NCI-H82 treated with DMSO at 0.1 percent for 48 hours (cell line): ENCODE measurements at regions not wholly inside any gene's neighbourhood (a gene's known extent, or its start where the extent isn't known, plus 50 kb on each side); places are given as distances from the start of the nearest gene placed in this dataset.
"Not testable (repeated sequence)": the region's sequence is repeated elsewhere in the genome, so short reads cannot be mapped to it uniquely, and the experiment has no call there.

ENCODE experiments used
- DNase-seq: peaks from one replicate; lab custom pipeline; 2025; ENCODE audit not compliant: unreplicated experiment; lab: John Stamatoyannopoulos, UW

- not testable (repeated sequence) for DNase-seq
Observed at GRCh38 chr9:22508354-22508753, 61.7 kb downstream of the DMRTA1 start.

GRCh38 chr9:22508790-22509189 is 62.2 kb downstream of the DMRTA1 start:
- no peak for DNase-seq

GRCh38 chr9:22512495-22512894 is 65.9 kb downstream of the DMRTA1 start:
- peak; percentile 38 for DNase-seq

DNA sequence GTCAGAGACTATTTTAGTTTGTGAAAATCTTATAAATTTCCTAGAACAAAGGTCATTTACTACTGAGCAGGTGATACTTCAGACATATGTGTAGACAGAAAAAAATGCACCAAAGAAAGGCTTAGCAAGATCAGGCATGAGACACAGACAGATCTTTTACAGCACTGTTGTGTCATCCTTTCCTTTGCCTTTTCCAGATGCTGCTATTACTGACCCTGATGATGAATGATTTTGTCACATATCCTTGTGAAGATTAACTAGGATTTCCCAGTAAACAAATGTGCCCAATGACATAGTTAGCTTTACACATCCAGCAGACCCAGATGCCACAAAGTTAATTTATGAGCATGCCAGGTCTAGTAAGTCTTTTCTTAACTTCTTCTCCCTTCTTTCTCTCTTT is 68.2 kb downstream of the DMRTA1 start:
- DNase-seq, result peak; percentile 11

DNA sequence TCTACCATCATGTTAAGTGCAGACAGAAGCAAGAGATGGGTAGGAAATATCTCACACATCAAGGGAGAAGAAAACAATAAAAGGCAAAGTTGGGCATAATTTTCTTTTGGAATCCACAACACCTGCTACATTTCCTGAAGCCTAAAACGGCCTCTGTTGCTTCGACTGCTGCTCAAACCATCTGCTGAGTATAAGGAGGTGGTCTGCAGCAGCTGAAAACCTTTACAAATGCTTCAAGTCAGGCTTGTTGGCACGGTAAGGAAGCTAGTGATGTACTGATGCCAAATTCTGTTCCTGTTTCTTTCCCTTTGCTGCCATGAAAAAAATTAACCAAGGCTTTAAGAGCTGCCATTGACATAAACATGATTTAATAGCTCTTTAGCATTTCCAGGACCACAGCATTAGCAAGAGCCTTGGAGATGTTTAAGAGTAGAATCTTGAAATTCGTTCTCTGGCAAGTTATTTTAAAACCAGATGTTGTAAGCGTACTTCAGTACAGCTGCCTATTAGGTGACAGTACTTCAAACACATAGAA is 75.6 kb downstream of the DMRTA1 start:
- DNase-seq, result no peak

GRCh38 chr9:22528485-22528884 is 81.9 kb downstream of the DMRTA1 start:
- DNase-seq, result peak; percentile 10

DNA sequence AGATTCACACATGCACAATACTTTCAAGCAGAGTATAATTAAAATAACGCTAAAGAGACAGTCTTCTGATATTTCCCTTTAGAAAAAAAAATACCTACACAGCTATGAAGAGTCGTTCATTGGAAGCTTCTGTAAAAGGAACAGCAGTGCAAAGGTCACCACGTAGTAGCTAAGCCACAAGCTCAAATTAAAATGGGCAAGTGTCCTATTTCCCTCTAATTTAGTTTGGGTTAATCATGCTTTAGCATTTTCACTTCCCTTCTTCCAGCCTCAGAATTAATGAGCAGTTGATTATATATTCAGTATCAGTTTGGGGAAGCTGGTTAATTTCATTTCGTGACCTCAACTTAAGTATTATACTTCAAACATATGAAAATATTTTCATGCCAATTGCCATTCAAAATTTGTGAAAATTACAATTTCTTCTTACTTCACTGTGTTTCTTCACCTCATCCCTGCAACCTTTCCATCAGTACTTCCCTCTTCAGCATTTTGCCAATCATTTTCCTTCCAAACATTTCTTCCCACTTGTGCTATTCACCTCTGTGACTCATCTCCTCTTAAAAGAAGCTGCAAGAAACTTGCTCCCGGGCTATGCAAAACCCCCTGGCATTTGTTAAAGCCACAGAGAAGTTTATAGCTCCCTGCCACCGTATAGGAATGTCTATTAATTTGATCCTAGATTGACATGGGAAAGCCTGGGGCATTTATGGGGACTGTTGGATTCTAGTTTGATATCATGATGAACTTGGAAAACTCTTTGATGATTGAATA is 83.0 kb downstream of the DMRTA1 start:
- DNase-seq, result no peak

- no peak for DNase-seq
Observed at GRCh38 chr9:22535780-22536179, 89.2 kb downstream of the DMRTA1 start.

GRCh38 chr9:22537721-22538120 is 91.1 kb downstream of the DMRTA1 start:
- DNase-seq, result no peak

- no peak for DNase-seq
Observed at GRCh38 chr9:22548625-22549024, 102.0 kb downstream of the DMRTA1 start.

- no peak for DNase-seq
Observed at GRCh38 chr9:22574740-22575139, 128.1 kb downstream of the DMRTA1 start.

DNA sequence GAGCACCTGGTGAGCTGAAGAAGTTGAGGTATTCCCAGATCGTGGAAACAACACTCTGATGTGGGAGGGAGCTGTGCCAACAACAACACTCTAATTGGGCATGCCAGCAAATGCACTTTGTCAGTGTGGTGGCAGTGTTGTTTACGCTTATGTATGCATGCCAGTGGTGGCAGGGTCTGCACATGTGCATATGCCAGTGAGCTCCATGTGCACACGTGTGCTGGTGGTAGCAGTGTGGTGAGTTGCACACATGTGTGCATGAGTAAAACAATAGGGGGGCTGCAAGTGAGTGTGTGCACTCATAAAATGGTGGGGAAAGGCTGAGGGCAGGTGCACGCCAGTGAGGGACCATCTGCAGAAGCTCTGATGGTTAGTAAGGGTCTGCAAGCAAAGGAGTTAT is 134.2 kb downstream of the DMRTA1 start:
- no peak for DNase-seq

DNA sequence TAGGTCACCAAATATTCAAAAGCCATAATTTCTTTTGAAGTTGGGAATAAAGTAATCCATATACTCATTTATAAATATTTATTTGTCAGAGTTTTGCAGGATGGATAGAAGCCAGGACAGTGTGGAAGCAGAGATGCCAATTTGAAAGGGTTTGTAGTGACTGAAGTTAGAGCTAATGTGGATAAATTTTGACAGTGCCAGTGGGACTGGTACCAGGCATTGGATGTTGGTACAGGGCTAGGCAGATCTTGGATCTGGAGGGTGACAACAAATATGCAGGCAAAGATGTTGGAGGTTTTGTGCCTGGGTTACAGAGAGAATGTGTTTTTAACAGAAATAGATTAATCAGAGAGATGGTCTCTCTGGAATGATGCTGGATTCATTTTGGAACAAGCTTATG is 135.6 kb downstream of the DMRTA1 start:
- no peak for DNase-seq

- DNase-seq, result no peak
Observed at GRCh38 chr9:22588918-22589317, 142.3 kb downstream of the DMRTA1 start.

DNA sequence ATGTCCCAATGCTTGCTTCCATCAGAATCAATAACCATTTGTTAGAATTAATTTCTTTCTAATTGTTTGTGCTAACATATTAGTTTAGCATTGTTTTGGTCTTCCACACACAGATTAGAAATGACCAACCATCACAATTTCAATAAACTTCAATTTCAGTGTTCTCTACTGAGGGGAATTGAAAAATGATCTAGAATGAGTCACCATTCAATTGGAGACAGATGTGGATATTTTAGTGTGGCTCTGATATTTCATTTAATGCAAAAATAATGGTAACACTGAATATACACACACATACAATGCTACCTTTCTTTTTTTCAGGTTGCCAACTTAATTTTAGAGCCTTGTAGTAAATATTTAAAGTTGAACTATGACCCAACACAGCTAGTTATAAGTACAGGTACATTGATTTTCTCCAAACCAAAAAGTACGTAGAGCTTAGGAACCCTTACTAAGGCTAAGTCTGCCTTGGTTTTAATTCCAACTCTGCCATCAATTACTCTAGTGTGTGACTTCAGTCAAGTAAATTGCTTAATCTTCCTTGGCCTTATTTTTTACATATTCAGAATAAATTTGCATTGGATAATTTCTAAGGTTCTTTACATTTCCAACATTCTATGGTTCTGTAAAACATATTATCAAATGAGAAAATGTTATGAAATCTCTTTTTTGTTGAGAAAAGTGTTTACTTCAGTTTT is 143.9 kb downstream of the DMRTA1 start:
- DNase-seq, result no peak

GRCh38 chr9:22595805-22596204 is 149.2 kb downstream of the DMRTA1 start:
- DNase-seq, result no peak

DNA sequence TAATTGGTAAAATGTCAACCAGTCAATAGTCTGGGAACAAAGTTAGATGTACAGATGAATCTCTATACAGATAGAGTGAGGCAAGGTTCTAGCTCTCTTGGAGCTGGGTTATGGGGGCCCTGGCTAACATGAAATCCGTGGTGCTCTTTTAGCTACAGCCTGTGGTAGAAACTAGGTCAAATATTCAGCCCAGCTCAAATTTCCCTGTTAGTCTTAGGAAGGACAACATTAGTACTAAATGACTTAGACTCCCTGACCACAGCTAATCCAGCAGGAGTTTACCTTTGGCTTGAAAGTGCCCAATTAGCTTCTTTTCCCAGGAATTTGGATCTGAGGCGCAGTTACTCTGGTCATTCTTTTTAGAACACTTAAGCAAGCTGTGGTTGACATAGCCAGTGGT is 170.5 kb downstream of the DMRTA1 start:
- no peak for DNase-seq

GRCh38 chr9:22622815-22623214 is 176.2 kb downstream of the DMRTA1 start:
- DNase-seq, result peak; percentile 67

- peak; percentile 37 for DNase-seq
Observed at GRCh38 chr9:22623236-22623635, 176.6 kb downstream of the DMRTA1 start.

GRCh38 chr9:22625540-22625939 is 178.9 kb downstream of the DMRTA1 start:
- DNase-seq, result no peak

GRCh38 chr9:22643541-22643940 is 196.9 kb downstream of the DMRTA1 start:
- no peak for DNase-seq

DNA sequence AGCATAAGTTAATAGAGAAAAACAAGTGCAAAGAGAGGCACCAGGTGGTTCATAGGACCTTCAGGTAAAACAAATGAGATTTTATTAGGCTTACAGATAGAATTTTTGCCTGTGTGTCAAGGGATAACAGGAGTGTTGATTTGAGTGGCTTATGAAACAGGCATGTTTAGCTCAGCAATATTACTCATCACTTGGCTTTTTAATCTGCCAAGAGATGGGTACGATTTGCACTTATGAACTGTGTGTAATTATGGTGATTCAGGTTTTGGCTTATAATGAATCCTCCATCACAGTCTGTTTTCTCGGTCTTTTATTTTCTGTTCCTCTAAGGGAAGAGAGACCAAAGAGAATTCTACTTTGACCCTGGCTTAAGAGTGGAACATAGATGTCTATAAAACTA is 199.3 kb downstream of the DMRTA1 start:
- no peak for DNase-seq
